Trophoblast cell (in vitro differentiated cells and primary cell): ENCODE measurements at regions not wholly inside any gene's neighbourhood (a gene's known extent, or its start where the extent isn't known, plus 50 kb on each side); places are given as distances from the start of the nearest gene placed in this dataset.
"Not testable (repeated sequence)": the region's sequence is repeated elsewhere in the genome, so short reads cannot be mapped to it uniquely, and the experiment has no call there.

ENCODE experiments used
- DNase-seq, 2 donors: peaks; one replicate each; pipeline ENCODE4 v3.0.0-alpha.2; 2016
- H2AFZ ChIP-seq: 2 replicates; pipeline ENCODE4 v1.6.1; 2013; ENCODE audit warnings: low read length, moderate library complexity, mild to moderate bottlenecking; ENCODE audit not compliant: insufficient read depth, poor library complexity
- H2AK5ac ChIP-seq: 2 replicates; pipeline ENCODE4 v1.6.1; 2013; ENCODE audit warnings: mild to moderate bottlenecking, low read length
- H2BK120ac ChIP-seq: 2 replicates; pipeline ENCODE4 v1.6.1; 2013; ENCODE audit warnings: low read length, mild to moderate bottlenecking, moderate library complexity; ENCODE audit not compliant: insufficient read depth, poor library complexity
- H2BK12ac ChIP-seq: 2 replicates; pipeline ENCODE4 v1.6.1; 2013; ENCODE audit warnings: mild to moderate bottlenecking, low read length, moderate library complexity
- H2BK5ac ChIP-seq: 2 replicates; pipeline ENCODE4 v1.6.1; 2013; ENCODE audit warnings: low read length, low read depth, moderate library complexity, mild to moderate bottlenecking; ENCODE audit not compliant: poor library complexity
- H3K14ac ChIP-seq: 2 replicates; pipeline ENCODE4 v1.6.1; 2013; ENCODE audit warnings: mild to moderate bottlenecking, low read length
- H3K18ac ChIP-seq: 2 replicates; pipeline ENCODE4 v1.6.1; 2013; ENCODE audit warnings: mild to moderate bottlenecking, low read length
- H3K23ac ChIP-seq: 2 replicates; pipeline ENCODE4 v1.6.1; 2013; ENCODE audit warnings: low read length
- H3K27ac ChIP-seq: 2 replicates; pipeline ENCODE4 v1.5.1; 2013; ENCODE audit warnings: low read depth, mild to moderate bottlenecking, inconsistent platforms, low read length, moderate library complexity
- H3K27me3 ChIP-seq: 2 replicates; pipeline ENCODE4 v1.6.1; 2013; ENCODE audit warnings: inconsistent platforms, mild to moderate bottlenecking, low read length, moderate library complexity; ENCODE audit not compliant: insufficient read depth
- H3K36me3 ChIP-seq, 2 experiments: 1 replicate in 1 of 2; 2 replicates in 1 of 2; pipeline ENCODE4 v1.6.1; 2013; ENCODE audit warnings: low read length in 2 of 2, mild to moderate bottlenecking in 2 of 2, moderate library complexity in 1 of 2; ENCODE audit not compliant: insufficient read depth in 2 of 2, control insufficient read depth in 1 of 2
- H3K4ac ChIP-seq: 2 replicates; pipeline ENCODE4 v1.6.1; 2013; ENCODE audit warnings: low read depth, mild to moderate bottlenecking, low read length, moderate library complexity
- H3K4me1 ChIP-seq, 2 experiments: 1 replicate in 1 of 2; 2 replicates in 1 of 2; pipeline ENCODE4 v1.6.1; 2013; ENCODE audit warnings: low read length in 2 of 2, mild to moderate bottlenecking in 2 of 2, moderate library complexity in 1 of 2; ENCODE audit not compliant: insufficient read depth in 2 of 2, control insufficient read depth in 1 of 2
- H3K4me2 ChIP-seq: 2 replicates; pipeline ENCODE4 v1.6.1; 2013; ENCODE audit warnings: inconsistent platforms, mild to moderate bottlenecking, low read length, moderate library complexity
- H3K4me3 ChIP-seq: 2 replicates; pipeline ENCODE4 v1.5.1; 2013; ENCODE audit warnings: mild to moderate bottlenecking, low read depth, low read length, inconsistent platforms
- H3K79me1 ChIP-seq: one replicate; pipeline ENCODE4 v1.6.1; 2013; ENCODE audit warnings: low read length
- H3K79me2 ChIP-seq: 2 replicates; pipeline ENCODE4 v1.6.1; 2013; ENCODE audit warnings: low read length, mild to moderate bottlenecking; ENCODE audit not compliant: control insufficient read depth, insufficient read depth, poor library complexity
- H3K9ac ChIP-seq: 2 replicates; pipeline ENCODE4 v1.6.1; 2013; ENCODE audit warnings: mild to moderate bottlenecking, low read length
- H3K9me3 ChIP-seq: 2 replicates; pipeline ENCODE4 v1.6.1; 2013; ENCODE audit warnings: low read depth, mild to moderate bottlenecking, control low read depth, inconsistent platforms, low read length; ENCODE audit not compliant: insufficient read depth
- H4K12ac ChIP-seq: 2 replicates; pipeline ENCODE4 v1.6.1; 2013; ENCODE audit warnings: low read depth, mild to moderate bottlenecking, low read length, moderate library complexity
- H4K8ac ChIP-seq: 2 replicates; pipeline ENCODE4 v1.6.1; 2013; ENCODE audit warnings: low read depth, mild to moderate bottlenecking, low read length, moderate library complexity
- H4K91ac ChIP-seq: one replicate; pipeline ENCODE4 v1.6.1; 2013; ENCODE audit warnings: low read depth, mild to moderate bottlenecking, low read length, moderate library complexity
- WGBS: extraction: QIAGEN DNeasy Blood & Tissue Kit; methylation state at CpG from one replicate; pipeline ENCODE4 v1.1.7; 2013; ENCODE audit warnings: missing lambda C conversion rate; ENCODE audit not compliant: insufficient read length, insufficient coverage; ENCODE audit errors: extremely low coverage; 5-methylcytosine and 5-hydroxymethylcytosine counted together

DNA sequence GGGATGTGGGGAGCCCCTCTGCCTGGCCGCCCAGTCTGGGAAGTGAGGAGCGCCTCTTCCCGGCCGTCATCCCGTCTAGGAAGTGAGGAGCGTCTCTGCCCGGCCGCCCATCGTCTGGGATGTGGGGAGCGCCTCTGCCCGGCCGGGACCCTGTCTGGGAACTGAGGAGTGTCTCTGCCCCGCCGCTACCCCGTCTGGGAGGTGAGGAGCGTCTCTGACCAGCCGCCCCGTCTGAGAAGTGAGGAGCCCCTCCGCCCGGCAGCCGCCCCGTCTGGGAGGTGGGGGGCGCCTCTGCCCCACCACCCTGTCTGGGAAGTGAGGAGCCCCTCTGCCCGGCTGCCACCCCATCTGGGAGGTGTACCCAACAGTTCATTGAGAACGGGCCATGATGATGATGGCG, 73.8 kb upstream of the LSAMP start:
- H4K12ac ChIP-seq, H4K8ac ChIP-seq, H4K91ac ChIP-seq, H3K27ac ChIP-seq, H3K27me3 ChIP-seq, H3K14ac ChIP-seq, H3K4me2 ChIP-seq, H3K9me3 ChIP-seq, H3K23ac ChIP-seq, DNase-seq, H2BK12ac ChIP-seq, H3K4me3 ChIP-seq, H2BK120ac ChIP-seq, H3K79me2 ChIP-seq, H3K4me1 ChIP-seq, H3K79me1 ChIP-seq, H2BK5ac ChIP-seq, H3K4ac ChIP-seq, H3K9ac ChIP-seq, H3K18ac ChIP-seq, H3K36me3 ChIP-seq, H2AK5ac ChIP-seq, H2AFZ ChIP-seq: not testable (repeated sequence)
- no CpG with 5 or more reads among the region's 26 CpGs for WGBS

DNA sequence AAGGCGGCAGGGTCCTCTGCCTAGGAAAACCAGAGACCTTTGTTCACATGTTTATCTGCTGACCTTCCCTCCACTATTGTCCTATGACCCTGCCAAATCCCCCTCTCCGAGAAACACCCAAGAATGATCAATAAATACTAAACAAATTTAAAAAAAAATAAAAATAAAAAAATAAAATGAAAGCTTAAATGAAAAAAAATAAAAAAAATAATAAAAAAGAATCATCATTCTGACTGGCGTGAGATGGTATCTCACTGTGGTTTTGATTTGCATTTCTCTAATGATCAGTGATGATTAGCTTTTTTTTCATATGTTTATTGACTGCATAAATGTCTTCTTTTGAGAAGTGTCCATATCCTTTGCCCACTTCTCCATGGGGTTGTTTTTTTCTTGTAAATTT, 74.5 kb upstream of the LSAMP start:
- not testable (repeated sequence) for H2BK12ac ChIP-seq, H2BK5ac ChIP-seq, H3K79me1 ChIP-seq, H3K4ac ChIP-seq, H2AFZ ChIP-seq, H3K4me2 ChIP-seq, H3K9me3 ChIP-seq, H4K8ac ChIP-seq, H3K9ac ChIP-seq, H3K4me3 ChIP-seq, DNase-seq, H2AK5ac ChIP-seq, H4K91ac ChIP-seq, H4K12ac ChIP-seq, H2BK120ac ChIP-seq, H3K4me1 ChIP-seq, H3K23ac ChIP-seq, H3K27ac ChIP-seq, H3K27me3 ChIP-seq, H3K18ac ChIP-seq, H3K79me2 ChIP-seq, H3K36me3 ChIP-seq, H3K14ac ChIP-seq
- no CpG with 5 or more reads among the region's 3 CpGs for WGBS

DNA sequence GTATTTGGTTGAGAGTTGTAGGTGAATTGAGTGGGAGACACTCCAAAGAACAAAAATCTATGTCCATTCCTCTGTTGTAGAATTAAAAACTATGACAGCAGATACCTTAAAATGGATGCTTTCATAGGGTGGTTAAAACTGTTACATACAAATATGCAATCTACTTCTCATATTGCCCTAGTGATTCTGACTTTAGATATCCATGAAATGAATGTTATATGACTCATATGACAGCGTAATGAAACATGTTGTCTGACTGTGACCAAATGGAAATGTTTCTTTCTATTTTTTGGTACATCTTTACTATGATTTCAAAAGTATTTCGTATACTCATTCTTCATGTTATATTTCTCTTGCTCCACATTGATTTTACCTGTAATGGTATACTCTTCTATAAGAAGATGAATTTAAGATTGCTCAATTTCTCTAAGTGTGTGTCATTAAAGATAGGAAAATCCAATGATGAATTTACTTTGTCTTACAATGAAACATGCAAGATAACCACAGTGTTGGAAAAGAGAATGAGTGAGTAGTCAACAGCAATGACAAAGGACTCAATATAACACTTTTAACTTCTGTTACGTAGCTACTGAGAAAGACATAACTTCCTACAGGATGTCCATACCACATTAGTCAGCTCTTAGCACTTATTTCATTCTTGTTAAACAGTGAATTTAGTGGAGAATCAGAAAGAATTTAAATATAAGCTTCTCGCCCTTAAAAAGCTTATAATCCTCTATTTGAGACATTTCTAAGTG, 79.3 kb upstream of the LSAMP start:
- Histone ChIP-seq H3K18ac (no peak overlapping the region), H2AFZ (no peak overlapping the region), H2AK5ac (no peak overlapping the region), H3K14ac (no peak overlapping the region), H3K9ac (no peak overlapping the region), H4K91ac (no peak overlapping the region), H2BK5ac (no peak overlapping the region), H2BK12ac (no peak overlapping the region), H3K4ac (no peak overlapping the region), H3K79me1 (no peaks in the 10 kb centered on the region), H4K8ac (no peak overlapping the region), H4K12ac (no peak overlapping the region), H2BK120ac (no peak overlapping the region), H3K4me2 (no peak overlapping the region), H3K27ac (no peak overlapping the region), H3K9me3 (no peaks in the 10 kb centered on the region), H3K27me3 (no peaks in the 10 kb centered on the region), H3K79me2 (no peaks in the 10 kb centered on the region), H3K4me3 (no peak overlapping the region), H3K4me1 (no peaks in the 10 kb centered on the region), H3K23ac (no peak overlapping the region), H3K36me3 (no peaks in the 10 kb centered on the region)
- WGBS = no CpG with 5 or more reads among the region's 4 CpGs
- DNase-seq = no peak

DNA sequence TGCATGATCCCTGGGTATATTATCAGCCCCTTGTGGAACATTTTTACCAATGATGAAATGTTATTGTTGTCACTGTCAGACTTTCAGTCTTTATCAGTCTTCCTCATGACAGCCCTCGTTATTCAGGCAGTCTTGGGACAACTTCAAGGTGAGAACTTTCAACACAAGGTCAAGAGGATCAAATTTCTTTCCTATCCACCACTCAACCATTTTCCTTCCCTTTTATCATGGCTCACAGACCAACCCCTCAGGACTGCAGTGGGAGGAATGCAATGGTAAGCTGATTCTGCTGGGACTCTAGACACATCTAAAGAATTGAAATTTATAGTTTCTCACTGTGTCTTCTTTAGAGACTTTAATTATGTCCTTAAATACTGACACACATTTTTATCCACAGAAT, 107.0 kb upstream of the LSAMP start:
- H3K27ac ChIP-seq = no peak overlapping the region
- no peak overlapping the region for H4K91ac ChIP-seq
- H2BK120ac ChIP-seq = no peak overlapping the region
- H3K4me3 ChIP-seq = no peak overlapping the region
- no CpG with 5 or more reads among the region's 1 CpG for WGBS
- H2AK5ac ChIP-seq = no peak overlapping the region
- no peak overlapping the region for H4K8ac ChIP-seq
- H3K14ac ChIP-seq = no peak overlapping the region
- no peak overlapping the region for H3K18ac ChIP-seq
- H4K12ac ChIP-seq = no peak overlapping the region
- no peaks in the 10 kb centered on the region for H3K79me1 ChIP-seq
- no peaks in the 10 kb centered on the region for H3K9me3 ChIP-seq
- no peak overlapping the region for H3K4me2 ChIP-seq
- H3K79me2 ChIP-seq = no peaks in the 10 kb centered on the region
- no peak overlapping the region for H2BK5ac ChIP-seq
- no peak overlapping the region for H2BK12ac ChIP-seq
- no peak for DNase-seq
- no peak overlapping the region for H3K4ac ChIP-seq
- no peak overlapping the region for H2AFZ ChIP-seq
- H3K4me1 ChIP-seq = no peaks in the 10 kb centered on the region
- H3K9ac ChIP-seq = no peak overlapping the region
- no peaks in the 10 kb centered on the region for H3K27me3 ChIP-seq
- H3K36me3 ChIP-seq = no peaks in the 10 kb centered on the region
- no peak overlapping the region for H3K23ac ChIP-seq
